HL-60 (cell line): ENCODE measurements at regions not wholly inside any gene's neighbourhood (a gene's known extent, or its start where the extent isn't known, plus 50 kb on each side); places are given as distances from the start of the nearest gene placed in this dataset.

Source experiments
- GABPA ChIP-seq: IDR thresholded peaks from 2 replicates; pipeline ENCODE4 v1.6.1; 2012; ENCODE audit warnings: low read depth
- POLR2AphosphoS5 ChIP-seq: IDR thresholded peaks from 2 replicates; pipeline ENCODE4 v1.6.1; 2012; ENCODE audit warnings: low read depth
- SPI1 ChIP-seq: IDR thresholded peaks from 2 replicates; pipeline ENCODE4 v1.6.1; 2012; ENCODE audit warnings: low read depth, mild to moderate bottlenecking, borderline replicate concordance
- TF ChIP-seq, protein P1 (sequence below): IDR thresholded peaks from one replicate; pipeline ENCODE4 v1.5.1; 2011; ENCODE audit warnings: low read length, control low read depth, inconsistent platforms; ENCODE audit not compliant: insufficient read depth
- TF ChIP-seq, protein P2 (sequence below): IDR thresholded peaks from 2 replicates; pipeline ENCODE4 v1.6.1; 2012; ENCODE audit warnings: low read depth; ENCODE audit not compliant: insufficient replicate concordance

DNA sequence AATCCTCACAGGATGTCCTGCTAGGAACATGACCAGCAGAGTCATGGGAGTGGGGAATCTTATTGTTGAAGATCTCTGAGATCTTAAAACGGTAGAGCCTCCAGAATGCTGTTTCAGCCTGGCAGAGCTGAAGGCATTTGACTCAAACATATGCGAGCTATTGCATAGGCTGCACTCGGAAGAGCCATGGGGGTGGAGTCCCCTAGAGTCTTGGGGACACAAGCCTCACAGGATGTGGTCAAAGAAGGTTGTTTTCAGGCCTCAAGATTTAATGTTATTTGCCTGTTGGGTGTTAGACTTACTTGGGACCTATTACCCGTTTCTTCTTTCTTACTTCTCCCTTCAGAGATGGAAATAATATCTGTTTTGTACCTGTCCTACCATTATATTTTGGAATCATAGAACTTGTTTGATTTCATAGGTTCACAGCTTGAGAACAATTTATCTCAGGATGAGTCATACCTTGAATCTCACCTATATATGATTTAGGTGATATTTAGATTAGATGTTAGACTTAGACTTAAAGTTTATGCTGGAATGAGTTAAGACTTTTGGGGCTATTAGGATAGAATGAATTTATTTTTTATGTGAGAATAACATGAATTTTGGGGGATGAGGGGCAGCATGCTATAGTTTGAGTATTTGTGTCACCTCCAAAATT, 172.2 kb upstream of the ATP2B1 start:
- TF ChIP-seq, protein P1, sequence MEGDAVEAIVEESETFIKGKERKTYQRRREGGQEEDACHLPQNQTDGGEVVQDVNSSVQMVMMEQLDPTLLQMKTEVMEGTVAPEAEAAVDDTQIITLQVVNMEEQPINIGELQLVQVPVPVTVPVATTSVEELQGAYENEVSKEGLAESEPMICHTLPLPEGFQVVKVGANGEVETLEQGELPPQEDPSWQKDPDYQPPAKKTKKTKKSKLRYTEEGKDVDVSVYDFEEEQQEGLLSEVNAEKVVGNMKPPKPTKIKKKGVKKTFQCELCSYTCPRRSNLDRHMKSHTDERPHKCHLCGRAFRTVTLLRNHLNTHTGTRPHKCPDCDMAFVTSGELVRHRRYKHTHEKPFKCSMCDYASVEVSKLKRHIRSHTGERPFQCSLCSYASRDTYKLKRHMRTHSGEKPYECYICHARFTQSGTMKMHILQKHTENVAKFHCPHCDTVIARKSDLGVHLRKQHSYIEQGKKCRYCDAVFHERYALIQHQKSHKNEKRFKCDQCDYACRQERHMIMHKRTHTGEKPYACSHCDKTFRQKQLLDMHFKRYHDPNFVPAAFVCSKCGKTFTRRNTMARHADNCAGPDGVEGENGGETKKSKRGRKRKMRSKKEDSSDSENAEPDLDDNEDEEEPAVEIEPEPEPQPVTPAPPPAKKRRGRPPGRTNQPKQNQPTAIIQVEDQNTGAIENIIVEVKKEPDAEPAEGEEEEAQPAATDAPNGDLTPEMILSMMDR, result no peak
- TF ChIP-seq SPI1 (no peak), POLR2AphosphoS5 (no peak), GABPA (no peak)
- TF ChIP-seq, protein P2, sequence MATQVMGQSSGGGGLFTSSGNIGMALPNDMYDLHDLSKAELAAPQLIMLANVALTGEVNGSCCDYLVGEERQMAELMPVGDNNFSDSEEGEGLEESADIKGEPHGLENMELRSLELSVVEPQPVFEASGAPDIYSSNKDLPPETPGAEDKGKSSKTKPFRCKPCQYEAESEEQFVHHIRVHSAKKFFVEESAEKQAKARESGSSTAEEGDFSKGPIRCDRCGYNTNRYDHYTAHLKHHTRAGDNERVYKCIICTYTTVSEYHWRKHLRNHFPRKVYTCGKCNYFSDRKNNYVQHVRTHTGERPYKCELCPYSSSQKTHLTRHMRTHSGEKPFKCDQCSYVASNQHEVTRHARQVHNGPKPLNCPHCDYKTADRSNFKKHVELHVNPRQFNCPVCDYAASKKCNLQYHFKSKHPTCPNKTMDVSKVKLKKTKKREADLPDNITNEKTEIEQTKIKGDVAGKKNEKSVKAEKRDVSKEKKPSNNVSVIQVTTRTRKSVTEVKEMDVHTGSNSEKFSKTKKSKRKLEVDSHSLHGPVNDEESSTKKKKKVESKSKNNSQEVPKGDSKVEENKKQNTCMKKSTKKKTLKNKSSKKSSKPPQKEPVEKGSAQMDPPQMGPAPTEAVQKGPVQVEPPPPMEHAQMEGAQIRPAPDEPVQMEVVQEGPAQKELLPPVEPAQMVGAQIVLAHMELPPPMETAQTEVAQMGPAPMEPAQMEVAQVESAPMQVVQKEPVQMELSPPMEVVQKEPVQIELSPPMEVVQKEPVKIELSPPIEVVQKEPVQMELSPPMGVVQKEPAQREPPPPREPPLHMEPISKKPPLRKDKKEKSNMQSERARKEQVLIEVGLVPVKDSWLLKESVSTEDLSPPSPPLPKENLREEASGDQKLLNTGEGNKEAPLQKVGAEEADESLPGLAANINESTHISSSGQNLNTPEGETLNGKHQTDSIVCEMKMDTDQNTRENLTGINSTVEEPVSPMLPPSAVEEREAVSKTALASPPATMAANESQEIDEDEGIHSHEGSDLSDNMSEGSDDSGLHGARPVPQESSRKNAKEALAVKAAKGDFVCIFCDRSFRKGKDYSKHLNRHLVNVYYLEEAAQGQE, result no peak
